HG02870 (cell line): ENCODE measurements at regions not wholly inside any gene's neighbourhood (a gene's known extent, or its start where the extent isn't known, plus 50 kb on each side); places are given as distances from the start of the nearest gene placed in this dataset.
"Not testable (repeated sequence)": the region's sequence is repeated elsewhere in the genome, so short reads cannot be mapped to it uniquely, and the experiment has no call there.

Experiments used
- ATAC-seq: cut with Tn5 transposase; IDR thresholded peaks from one replicate; pipeline ENCODE4 v1.9.1; 2021; ENCODE audit warnings: mild to moderate bottlenecking, moderate library complexity; ENCODE audit not compliant: unreplicated experiment

- no peak for ATAC-seq
Measured at GRCh38 chr17:36842231-36842819, 95.0 kb upstream of the LHX1 start.

DNA sequence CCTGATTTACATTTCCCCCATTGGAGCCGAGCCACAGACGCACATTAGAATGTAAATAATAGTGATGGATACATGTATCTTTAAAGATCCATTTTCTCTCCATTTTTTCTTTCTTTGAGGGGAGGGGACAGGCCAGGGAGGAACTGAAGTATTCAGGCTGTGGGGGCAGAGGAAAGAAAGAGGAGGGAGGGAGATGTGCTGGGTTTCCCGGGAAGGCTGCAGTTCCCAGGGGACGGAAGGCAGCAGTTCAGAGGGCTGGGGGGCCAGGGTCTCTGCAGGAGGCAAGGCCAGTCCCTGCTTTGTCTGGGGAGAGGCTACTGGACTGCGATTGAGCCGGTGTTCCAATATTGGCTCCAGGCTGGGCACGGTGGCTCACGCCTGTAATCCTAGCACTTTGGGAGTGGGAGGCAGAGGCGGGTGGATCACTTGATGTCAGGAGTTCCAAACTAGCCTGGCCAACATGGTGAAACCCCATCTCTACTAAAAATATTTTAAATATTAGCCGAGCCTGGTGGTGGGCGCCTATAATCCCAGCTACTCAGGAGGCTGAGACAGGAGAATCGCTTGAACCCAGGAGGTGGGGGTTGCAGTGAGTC lies 94.2 kb upstream of the LHX1 start:
- ATAC-seq: no peak

- ATAC-seq: no peak
Measured at GRCh38 chr17:36844013-36844412, 93.3 kb upstream of the LHX1 start.

GRCh38 chr17:36844601-36845000 lies 92.7 kb upstream of the LHX1 start:
- ATAC-seq: no peak

DNA sequence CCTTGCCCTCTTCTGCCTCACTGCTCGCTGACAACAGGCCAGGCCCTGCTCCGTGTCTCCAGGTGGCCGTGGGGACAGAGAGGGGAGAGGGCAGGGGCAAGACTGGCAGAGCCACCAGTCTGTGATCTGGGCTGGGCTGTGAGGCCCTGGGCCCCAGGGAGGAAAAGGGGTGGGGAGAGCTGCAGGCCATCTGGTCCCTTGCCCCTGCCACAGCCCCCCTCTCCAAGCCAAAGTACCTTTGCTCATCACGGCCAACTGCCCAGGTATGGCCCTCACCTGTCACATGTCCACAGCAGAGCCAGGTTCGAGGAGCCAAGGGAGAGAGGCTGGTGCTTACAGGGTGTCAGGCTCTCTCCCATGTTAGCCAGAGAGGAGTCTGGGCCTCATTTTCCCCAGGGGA lies 91.4 kb upstream of the LHX1 start:
- no peak for ATAC-seq

DNA sequence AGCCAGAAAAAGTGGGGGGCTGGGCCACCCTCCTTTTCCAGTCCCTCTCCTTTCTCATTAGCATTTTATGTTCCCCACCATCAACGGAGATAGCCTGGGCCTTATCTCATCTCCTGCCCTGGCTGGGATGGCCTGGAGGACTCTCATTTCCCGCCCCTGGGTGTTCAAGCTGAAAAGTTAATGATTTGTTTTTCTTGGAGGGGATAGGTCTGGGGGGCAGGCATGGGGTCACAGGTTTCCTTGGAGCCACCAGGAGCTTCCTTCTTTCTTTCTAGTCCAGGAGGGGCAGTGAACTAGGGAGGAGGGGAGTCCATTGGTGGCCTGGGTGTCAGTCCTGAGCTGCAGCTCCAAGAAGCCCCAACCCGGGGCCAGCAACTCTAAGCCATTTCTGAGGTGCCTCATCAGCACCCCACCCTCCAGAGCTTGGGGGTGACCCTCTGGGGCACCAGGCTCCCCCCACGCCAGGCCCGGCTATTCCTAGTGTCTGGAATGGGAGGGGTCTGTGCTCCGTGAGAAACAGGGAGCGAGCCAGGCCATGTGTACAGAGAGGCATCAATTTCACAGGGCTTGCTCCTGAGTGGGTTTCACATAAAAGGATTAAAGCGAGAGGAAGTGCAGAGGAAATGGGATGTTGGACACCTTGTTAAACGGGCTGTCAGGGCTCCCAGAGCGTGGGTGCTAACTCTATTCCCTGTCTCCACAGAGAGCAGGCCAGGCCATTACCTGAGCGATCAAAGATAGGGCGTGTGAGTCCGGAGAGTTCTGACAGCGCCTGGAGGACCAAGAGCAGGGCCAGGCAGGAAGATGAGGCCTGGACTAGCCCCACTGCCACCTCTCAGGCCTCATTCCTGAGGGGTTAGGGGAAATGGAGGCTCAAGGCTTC lies 90.6 kb upstream of the LHX1 start:
- no peak for ATAC-seq

DNA sequence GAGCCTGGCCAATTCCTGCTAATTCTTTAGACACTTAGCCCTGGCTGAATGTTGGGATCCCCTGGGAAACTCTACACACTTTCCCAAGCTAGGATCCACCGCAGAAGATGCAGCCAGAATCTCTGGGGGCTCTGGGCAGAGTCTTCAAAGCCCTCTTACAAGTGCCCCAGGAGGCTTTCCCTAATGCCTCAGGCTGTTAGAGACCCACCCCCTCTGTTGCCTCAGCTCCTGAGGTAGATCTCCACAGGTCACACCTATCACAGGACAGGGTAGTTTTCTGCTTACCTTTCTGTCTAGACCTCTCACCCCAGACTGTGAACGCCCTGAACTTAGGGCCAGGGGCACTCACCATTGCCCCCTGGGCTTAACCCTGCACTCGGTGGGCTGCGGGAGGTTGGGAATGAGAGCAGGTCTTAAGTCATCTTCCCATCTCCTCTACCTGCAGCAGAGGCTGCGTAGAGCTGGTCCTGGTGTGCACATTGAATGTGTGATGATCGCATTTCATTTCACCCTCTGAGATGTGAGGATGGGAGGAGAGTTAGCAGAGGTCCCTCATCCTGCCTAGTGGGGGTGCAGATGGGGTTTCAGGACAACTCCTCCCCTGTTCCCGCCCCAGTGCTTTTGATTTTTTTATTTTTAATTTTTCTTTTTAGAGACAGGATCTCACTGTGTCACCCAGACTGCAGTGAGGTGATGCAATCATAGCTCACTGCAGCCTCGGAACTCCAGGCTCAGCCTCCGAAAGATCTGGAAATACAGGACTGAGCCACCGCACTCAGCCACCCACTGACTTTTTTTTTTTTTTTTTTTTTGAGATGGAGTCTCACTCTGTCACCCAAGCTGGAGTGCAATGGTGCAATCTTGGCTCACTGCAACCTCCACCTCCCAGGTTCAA lies 89.0 kb upstream of the LHX1 start:
- no peak for ATAC-seq

DNA sequence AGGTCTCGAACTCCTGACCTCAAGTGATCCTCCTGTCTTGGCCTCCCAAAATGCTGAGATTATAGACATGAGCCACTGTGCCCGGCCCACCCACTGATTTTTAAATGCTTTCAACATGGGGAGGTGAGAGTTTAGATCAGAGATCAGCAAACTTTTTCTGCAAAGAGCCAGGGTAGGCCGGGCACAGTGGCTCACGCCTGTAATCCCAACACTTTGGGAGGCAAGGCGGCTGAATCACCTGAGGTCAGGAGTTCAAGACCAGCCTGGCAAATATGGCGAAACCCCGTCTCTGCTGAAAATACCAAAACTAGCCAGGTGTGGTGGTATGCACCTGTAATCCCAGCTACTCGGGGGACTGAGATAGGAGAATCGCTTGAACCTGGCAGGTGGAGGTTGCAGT lies 88.3 kb upstream of the LHX1 start:
- not testable (repeated sequence) for ATAC-seq

- ATAC-seq: no peak
Measured at GRCh38 chr17:36849871-36850348, 87.4 kb upstream of the LHX1 start.

GRCh38 chr17:36850790-36851189 lies 86.5 kb upstream of the LHX1 start:
- ATAC-seq: no peak

DNA sequence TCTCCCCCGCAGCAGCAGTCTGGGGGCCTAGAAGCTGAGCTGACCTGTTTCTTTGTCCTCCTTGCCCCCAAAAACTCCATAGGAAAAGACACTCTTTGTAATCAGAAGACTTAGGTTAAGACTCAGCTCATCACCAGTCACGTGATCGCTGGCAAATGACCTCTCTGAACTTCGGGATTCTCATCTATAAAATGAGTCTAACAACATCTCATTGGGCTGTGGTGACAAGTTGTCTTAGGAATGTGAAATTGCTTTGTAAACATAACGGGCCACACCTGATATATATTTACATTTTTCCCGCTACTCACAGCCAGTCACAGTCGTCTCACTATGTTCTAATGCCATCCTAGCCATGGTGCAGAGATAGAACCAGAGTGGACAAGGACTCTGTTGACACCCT lies 86.0 kb upstream of the LHX1 start:
- ATAC-seq: no peak

DNA sequence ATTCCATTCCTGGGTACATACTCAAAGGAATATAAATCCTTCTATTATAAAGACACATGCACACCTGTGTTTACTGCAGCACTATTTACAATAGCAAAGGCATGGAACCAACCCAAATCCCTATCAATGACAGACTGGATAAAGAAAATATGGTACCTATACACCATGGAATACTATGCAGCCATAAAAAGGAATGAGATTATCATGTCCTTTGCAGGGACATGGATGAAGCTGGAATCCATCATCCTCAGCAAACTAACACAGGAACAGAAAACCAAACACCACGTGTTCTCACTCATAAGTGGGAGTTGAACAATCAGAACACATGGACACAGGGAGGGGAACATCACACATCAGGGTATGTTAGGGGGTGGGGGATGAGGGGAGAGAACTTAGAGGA lies 84.8 kb upstream of the LHX1 start:
- not testable (repeated sequence) for ATAC-seq

- no peak for ATAC-seq
Measured at GRCh38 chr17:36854982-36855381, 82.3 kb upstream of the LHX1 start.

- no peak for ATAC-seq
Measured at GRCh38 chr17:36855459-36855858, 81.8 kb upstream of the LHX1 start.

DNA sequence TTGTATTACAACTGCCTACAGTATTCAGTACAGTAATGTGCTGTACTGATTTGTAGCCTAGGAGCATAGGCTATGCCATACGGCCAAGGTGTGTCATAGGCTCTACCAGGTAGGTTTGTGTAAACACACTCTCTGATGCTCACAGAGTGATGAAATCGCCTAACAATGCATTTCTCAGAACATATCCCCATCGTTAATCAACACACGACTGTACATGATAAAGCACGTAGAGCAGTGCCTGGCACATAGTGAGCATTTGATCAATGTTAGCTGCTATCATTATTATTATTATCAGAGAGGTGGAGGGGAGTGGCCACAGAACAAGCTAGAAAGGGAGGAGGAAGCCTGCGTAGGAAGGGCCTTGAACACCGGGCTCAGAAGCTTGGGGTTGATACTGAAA lies 81.1 kb upstream of the LHX1 start:
- no peak for ATAC-seq

DNA sequence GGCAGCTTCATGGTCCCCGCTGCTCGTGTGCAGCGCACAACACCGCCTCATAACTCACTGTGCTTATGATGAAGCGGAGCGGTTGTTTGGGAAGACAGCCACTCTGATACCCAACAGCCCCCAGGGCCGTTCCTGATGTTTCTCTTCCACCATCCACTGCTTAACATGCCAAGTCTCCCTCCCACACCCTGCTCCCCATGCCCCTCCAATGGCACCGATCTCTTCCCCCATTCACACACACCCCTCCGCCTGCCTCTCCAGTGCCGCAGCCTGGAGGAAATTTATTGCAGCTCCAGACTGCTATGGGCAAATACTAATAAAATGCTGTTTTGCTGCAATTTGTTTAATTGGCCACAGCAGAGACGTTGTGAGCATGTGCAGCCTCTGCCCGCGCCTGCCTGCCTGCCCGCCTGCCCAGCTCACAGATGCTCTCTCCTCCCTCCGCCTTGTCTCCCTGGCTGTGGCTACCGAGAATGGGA lies 80.3 kb upstream of the LHX1 start:
- ATAC-seq: no peak

GRCh38 chr17:36857698-36858097 lies 79.6 kb upstream of the LHX1 start:
- no peak for ATAC-seq

DNA sequence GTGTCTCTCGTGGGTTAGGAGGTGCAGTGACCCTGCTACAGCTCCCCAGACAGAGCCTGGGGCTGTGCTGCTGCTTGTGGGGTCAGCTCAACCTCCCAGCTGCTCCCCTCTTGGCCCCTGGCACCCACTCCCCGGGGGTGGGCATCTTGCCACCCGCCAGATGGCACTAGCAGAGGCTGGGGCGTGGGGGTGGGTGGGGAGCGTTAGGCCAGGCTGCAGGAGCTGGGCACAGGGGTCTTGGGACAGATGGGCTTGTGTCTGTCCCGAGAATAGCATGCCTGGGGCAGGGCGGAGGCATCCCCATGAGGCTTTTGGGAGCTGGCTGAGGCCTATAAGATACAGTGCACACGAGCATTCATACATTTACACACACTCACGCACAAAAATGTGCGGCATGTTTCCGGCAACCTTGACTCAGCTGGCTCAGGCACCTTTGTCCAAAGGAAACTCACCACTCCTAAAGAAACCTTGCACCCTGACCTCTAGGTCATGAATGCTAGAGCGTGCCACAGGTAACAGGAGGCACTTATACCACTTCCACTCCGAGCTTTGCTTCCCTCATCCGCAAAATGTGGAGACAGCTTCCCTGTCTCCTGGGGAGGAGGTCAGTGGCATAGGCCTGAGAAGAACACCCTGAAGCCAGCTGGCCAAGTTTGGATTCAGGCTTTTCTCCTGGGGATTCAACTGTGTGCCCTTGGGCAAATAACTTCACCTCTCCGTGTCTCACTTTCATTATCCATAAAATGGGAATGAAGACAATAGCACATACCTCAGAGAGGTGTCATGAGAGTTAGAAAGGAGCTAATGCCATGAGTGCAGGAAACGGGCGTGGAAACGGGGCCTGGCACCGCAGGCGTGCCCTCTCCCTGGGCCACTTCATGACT lies 78.9 kb upstream of the LHX1 start:
- no peak for ATAC-seq

DNA sequence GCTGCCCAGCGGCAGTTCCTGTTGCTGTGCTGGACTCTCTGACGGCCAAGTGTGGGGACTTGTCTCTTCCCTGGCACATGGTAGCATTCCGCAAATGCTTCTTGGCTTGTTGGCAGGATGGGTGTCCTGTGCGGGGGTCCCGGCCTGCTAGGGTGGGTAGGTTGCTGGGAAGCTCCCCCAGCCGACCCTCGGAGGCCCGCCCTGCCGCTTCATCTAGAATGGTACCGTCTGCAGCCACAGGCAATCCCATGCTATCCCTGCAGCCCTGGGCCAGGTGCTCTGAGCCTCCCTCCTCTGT lies 78.3 kb upstream of the LHX1 start:
- ATAC-seq: no peak

DNA sequence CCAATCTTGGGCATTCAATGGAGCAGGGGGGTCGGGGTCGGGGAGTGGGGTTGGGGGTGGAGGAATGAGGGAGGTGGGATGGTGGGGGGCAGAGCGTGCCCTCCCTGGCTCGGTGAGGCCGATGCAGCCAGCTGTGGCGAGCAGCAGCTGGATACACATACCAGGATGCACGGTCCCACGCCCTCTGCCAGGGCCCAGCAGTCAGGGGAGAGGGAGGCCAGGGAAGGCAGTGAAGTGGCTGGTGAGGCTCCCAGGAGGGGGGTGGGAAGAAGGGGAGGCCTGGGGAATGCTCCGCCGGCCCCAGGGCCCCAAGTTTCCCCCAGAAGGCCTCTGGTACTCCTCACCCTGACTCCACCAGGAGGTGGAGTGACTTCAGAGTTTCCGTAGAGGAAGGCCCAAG lies 77.6 kb upstream of the LHX1 start:
- no peak for ATAC-seq
